Body of pancreas (tissue), 4 donors: ENCODE measurements at regions not wholly inside any gene's neighbourhood (a gene's known extent, or its start where the extent isn't known, plus 50 kb on each side); places are given as distances from the start of the nearest gene placed in this dataset.

ENCODE experiments used
- ATAC-seq: fragments of 150-250 bp; one replicate; pipeline ENCODE4 v1.9.1; 2016
- DNase-seq, 4 donors: peaks; one replicate each; pipeline ENCODE4 v3.0.0-alpha.2; 2019
- H3K27ac ChIP-seq, 4 donors: fragments of 200-600 bp; sonication (generic); 1 replicate in 3 of 4; 2 replicates in 1 of 4; pipeline versions ENCODE4 v1.5.1 to v1.6.1; 2016 to 2019; ENCODE audit warnings: mild to moderate bottlenecking in 1 of 4, mixed read lengths in 1 of 4, moderate library complexity in 1 of 4
- H3K27me3 ChIP-seq, 2 donors: fragments of 200-600 bp; sonication (generic); one replicate each; pipeline ENCODE4 v1.6.0; 2016; ENCODE audit warnings: mild to moderate bottlenecking in 1 of 2
- H3K36me3 ChIP-seq, 2 donors: fragments of 200-600 bp; sonication (generic); replicated peaks in 1 of 2; 2 replicates each; pipeline ENCODE4 v1.5.1; 2016; ENCODE audit warnings: low read depth in 2 of 2; ENCODE audit not compliant: insufficient read depth in 1 of 2
- H3K4me1 ChIP-seq: fragments of 200-600 bp; sonication (generic); one replicate; pipeline ENCODE4 v1.6.0; 2016
- H3K4me3 ChIP-seq, 2 donors: fragments of 200-600 bp; sonication (generic); 1 replicate in 1 of 2; 2 replicates in 1 of 2; pipeline ENCODE4 v1.5.1; 2016 to 2019
- H3K9me3 ChIP-seq, 3 donors: fragments of 200-600 bp; sonication (generic); 1 replicate in 2 of 3; 2 replicates in 1 of 3; pipeline ENCODE4 v1.5.1; 2016
- CTCF ChIP-seq, 7 experiments: fragments of 450-650 bp in 4 of 7; fragments of 200-600 bp in 3 of 7; sonication (generic) in 3 of 7; IDR thresholded peaks; one replicate each; pipeline ENCODE4 v1.5.1; 2016 to 2019; ENCODE audit warnings: antibody characterized with exemption in 7 of 7
- POLR2A ChIP-seq, 3 donors: fragments of 450-650 bp; IDR thresholded peaks; one replicate each; pipeline ENCODE4 v1.6.1; 2016; ENCODE audit warnings: antibody characterized with exemption in 3 of 3, mild to moderate bottlenecking in 2 of 3
- WGBS, 2 donors: methylation state at CpG; one replicate each; pipeline ENCODE4 v1.1.5; 2017; 5-methylcytosine and 5-hydroxymethylcytosine counted together
- intact Hi-C: fragments of 100-400 bp; cut with DNase I; formaldehyde crosslinking; loops from one replicate; pipeline ENCODE4 v1.15.1; 2023

DNA sequence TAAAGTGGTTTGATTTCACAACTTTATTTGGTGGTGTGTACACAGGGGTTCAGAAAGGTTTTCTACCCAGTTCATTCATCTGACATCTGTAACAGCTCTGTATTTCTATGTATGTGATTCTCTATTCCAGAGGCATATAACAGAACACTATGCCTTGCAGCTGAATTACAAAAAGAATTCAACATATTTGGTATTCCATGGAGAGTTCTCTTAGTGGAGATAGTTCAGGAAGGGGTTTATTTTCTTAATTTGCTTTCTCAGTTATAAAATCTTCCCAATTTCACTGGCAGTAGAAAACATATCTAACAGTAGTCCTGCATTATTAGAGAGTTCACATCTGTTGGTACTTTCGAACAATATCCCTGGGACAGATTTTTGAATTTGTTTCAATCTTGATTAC is 207.9 kb upstream of the LYPLAL1 start:
- no peak for ATAC-seq
- 44 to 59% methylated on average over 1 of the region's 1 CpG for WGBS, 2 donors

GRCh38 chr1:218967254-218967653 is 206.4 kb upstream of the LYPLAL1 start:
- Histone ChIP-seq H3K27ac (no peak overlapping the region), H3K9me3 (no peaks in the 10 kb centered on the region), H3K4me1 (no peaks in the 10 kb centered on the region), H3K36me3 (no peaks in the 10 kb centered on the region), H3K4me3 (no peak overlapping the region), H3K27me3 (no peaks in the 10 kb centered on the region)
- TF ChIP-seq CTCF (IDR thresholded peaks at IDR 0.05) (no peak), POLR2A (IDR thresholded peaks at IDR 0.05) (no peak)
- DNase-seq (no peak), ATAC-seq (no peak)
- intact Hi-C loops: no loop called here
- 90 to 94% methylated on average over 2 of the region's 2 CpGs for WGBS, 2 donors

More for the DNA sequence above, 207.9 kb upstream of the LYPLAL1 start:
- no peak overlapping the region for H3K27ac ChIP-seq
- H3K4me1 ChIP-seq: no peaks in the 10 kb centered on the region
- no peaks in the 10 kb centered on the region for H3K36me3 ChIP-seq
- no peak overlapping the region for H3K4me3 ChIP-seq
- TF ChIP-seq CTCF (IDR thresholded peaks at IDR 0.05) (no peak), POLR2A (IDR thresholded peaks at IDR 0.05) (no peak)
- intact Hi-C loops: no loop called here
- H3K27me3 ChIP-seq: no peaks in the 10 kb centered on the region
- H3K9me3 ChIP-seq: no peaks in the 10 kb centered on the region
- no peak for DNase-seq

- H3K9me3 ChIP-seq: no peaks in the 10 kb centered on the region
- no peak for DNase-seq
- H3K4me1 ChIP-seq: no peaks in the 10 kb centered on the region
- no peak for ATAC-seq
- no peak for TF ChIP-seq CTCF (IDR thresholded peaks at IDR 0.05)
- no peak for TF ChIP-seq POLR2A (IDR thresholded peaks at IDR 0.05)
- no peak overlapping the region for H3K4me3 ChIP-seq
- no peak overlapping the region for H3K27ac ChIP-seq
- 64 to 68% methylated on average over 2 of the region's 2 CpGs for WGBS, 2 donors
- H3K27me3 ChIP-seq: no peaks in the 10 kb centered on the region
- intact Hi-C loops: no loop called here
- H3K36me3 ChIP-seq: no peaks in the 10 kb centered on the region
These were observed 205.8 kb upstream of the LYPLAL1 start for GRCh38 chr1:218967836-218968235.

GRCh38 chr1:218969006-218969405 is 204.7 kb upstream of the LYPLAL1 start:
- intact Hi-C loops: no loop called here
- Histone ChIP-seq H3K27me3 (no peaks in the 10 kb centered on the region), H3K27ac (no peak overlapping the region), H3K36me3 (no peaks in the 10 kb centered on the region), H3K4me3 (no peak overlapping the region), H3K4me1 (no peaks in the 10 kb centered on the region), H3K9me3 (no peaks in the 10 kb centered on the region)
- TF ChIP-seq POLR2A (IDR thresholded peaks at IDR 0.05): no peak
- TF ChIP-seq CTCF (IDR thresholded peaks at IDR 0.05): no peak
- ATAC-seq (no peak), DNase-seq (no peak)
- 80 to 94% methylated on average over 1 of the region's 1 CpG for WGBS, 2 donors

- TF ChIP-seq CTCF (IDR thresholded peaks at IDR 0.05): no peak
- TF ChIP-seq POLR2A (IDR thresholded peaks at IDR 0.05): no peak
- Histone ChIP-seq H3K27ac (no peak overlapping the region), H3K36me3 (no peaks in the 10 kb centered on the region), H3K4me3 (no peak overlapping the region), H3K27me3 (no peaks in the 10 kb centered on the region), H3K4me1 (no peaks in the 10 kb centered on the region), H3K9me3 (no peaks in the 10 kb centered on the region)
- 81 to 87% methylated on average over 6 of the region's 6 CpGs for WGBS, 2 donors
- ATAC-seq (no peak), DNase-seq (no peak)
- intact Hi-C loops: no loop called here
These were observed 203.2 kb upstream of the LYPLAL1 start for GRCh38 chr1:218970397-218970990.
